GM12873 (cell line): ENCODE measurements at regions not wholly inside any gene's neighbourhood (a gene's known extent, or its start where the extent isn't known, plus 50 kb on each side); places are given as distances from the start of the nearest gene placed in this dataset.

Source experiments
- TF ChIP-seq, protein P1 (sequence below): IDR thresholded peaks from 2 replicates; pipeline ENCODE4 v1.5.1; 2012; ENCODE audit warnings: low read depth, mild to moderate bottlenecking, moderate library complexity, low read length, control low read depth; ENCODE audit not compliant: insufficient read depth; ENCODE audit errors: missing control alignments

DNA sequence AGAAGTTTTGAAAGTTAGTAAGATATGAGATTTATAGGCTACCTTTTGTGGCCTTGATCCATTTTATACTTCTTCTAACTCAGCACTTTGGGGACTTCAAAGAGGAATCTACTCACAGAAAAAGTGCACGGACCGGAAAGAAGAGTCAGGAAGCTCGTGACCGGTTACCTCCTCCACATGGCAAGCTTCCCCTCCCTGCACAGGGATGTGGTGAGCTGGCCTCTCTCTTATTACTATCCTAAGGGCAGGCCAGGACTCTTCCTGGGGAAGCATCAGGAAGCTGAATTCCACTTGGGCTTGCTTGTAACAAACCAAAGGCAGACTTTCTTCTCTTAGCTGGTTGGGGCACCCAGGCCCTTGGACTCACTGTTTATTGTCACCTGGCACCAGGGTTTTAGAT is 170.8 kb upstream of the GLI3 start:
- TF ChIP-seq, protein P1, sequence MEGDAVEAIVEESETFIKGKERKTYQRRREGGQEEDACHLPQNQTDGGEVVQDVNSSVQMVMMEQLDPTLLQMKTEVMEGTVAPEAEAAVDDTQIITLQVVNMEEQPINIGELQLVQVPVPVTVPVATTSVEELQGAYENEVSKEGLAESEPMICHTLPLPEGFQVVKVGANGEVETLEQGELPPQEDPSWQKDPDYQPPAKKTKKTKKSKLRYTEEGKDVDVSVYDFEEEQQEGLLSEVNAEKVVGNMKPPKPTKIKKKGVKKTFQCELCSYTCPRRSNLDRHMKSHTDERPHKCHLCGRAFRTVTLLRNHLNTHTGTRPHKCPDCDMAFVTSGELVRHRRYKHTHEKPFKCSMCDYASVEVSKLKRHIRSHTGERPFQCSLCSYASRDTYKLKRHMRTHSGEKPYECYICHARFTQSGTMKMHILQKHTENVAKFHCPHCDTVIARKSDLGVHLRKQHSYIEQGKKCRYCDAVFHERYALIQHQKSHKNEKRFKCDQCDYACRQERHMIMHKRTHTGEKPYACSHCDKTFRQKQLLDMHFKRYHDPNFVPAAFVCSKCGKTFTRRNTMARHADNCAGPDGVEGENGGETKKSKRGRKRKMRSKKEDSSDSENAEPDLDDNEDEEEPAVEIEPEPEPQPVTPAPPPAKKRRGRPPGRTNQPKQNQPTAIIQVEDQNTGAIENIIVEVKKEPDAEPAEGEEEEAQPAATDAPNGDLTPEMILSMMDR: no peak

DNA sequence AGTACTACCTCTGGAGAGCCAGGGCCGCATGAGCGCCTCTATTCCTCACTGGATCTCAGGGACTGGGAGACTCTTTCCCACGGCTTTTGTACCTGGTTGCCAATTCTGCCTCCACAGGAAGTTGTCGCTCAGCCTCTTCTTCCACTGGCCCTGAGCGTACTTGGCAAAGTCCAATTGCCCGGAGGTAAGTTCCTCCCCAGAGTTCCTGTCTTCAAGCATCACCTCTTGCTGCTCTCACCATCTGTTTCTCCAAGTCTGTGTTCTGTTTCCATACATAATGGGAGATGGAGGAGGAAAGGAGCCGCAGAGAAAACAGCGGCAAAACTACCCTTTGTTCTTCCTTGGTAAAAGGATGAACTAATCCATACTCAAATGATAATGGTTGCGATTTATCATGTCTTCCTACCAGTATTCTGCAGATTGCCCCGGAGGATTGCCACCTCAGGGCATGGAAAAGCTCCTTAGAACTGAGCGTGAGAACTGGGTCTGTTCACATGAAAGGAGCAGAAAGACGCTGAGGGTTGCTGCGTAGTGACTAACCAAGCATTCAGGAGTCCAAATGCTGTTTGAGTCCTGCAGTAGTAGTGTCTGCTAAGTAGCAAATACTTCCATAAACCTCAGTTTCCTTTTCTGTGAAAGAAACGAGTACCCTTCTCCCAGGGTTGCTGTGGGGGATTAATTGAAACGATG is 170.2 kb upstream of the GLI3 start:
- TF ChIP-seq, protein P1: no peak

DNA sequence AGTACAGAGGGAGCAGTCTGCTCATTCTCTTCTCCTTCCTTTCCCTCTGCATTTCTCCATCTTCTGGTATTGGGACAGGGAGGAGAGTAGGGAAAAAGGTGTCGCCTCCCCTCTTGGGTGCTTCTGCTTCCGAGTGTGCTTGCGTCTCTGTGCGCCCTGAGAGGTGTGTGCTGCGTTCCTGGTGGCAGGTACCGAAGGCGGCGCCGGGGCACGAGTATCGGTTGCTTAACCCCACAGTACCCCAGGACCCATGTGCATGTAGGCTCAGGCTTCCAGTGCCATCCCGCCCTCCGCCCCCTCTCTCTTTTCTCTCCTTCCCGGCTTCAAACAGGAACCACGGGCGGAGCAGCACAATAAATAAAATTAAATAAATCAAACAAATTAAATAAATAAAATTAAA is 169.3 kb upstream of the GLI3 start:
- TF ChIP-seq, protein P1: no peak

DNA sequence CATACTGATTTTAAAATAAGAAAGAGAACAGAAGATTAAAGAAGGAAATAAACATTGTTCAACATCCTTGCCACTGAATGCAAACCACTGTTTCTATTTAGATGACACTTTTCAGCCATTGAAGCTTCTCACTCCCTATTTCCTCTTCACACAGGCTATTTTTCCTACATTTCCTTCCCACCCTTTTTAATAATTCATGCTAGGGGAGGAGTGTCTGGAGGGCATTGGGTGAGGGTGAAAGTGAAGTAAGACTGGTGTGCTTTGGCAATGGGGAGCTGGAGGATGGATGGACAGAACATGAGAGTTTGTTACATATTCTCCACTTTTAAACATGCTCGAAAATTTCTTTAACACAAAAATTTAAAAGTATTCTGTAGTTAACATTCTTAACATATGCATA is 168.8 kb upstream of the GLI3 start:
- TF ChIP-seq, protein P1: no peak

DNA sequence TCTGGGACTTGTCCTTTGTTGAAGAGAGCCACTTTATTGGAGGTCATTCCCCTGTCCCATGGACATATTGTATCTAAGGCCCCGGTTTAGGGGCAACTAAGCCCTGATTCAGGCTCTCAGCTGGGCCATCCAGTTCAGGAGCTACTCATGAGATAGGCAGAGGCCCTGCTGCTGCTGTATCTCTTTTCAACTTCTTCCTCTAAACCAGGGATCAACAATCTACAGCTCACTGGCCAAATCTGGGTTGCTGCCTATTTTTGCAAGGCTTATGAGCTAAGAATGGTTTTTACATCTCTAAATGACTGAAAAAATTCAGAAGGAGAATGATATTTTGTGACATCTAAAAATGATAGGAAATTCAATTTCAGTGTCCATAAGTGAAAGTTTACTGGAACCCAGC is 166.8 kb upstream of the GLI3 start:
- TF ChIP-seq, protein P1: no peak

DNA sequence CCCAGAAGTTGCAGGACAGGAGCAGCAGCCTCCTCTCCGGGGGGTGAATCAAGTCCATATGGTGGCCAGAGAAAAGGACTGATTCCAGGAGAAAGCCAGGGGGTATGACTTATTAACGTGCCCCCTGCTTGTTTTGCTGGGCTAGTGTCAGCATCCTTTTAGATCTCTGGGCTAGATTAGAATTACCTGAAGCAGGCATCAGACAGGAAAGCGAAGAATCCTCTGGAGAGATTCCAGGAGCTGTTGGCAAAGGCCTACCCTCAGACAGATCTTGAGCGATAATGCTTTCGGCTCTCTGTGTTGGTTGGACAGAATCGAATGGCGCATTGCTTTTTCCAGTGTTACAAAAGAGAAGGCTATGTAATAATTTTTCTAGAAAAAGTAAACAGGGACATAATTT is 164.0 kb upstream of the GLI3 start:
- TF ChIP-seq, protein P1: no peak

DNA sequence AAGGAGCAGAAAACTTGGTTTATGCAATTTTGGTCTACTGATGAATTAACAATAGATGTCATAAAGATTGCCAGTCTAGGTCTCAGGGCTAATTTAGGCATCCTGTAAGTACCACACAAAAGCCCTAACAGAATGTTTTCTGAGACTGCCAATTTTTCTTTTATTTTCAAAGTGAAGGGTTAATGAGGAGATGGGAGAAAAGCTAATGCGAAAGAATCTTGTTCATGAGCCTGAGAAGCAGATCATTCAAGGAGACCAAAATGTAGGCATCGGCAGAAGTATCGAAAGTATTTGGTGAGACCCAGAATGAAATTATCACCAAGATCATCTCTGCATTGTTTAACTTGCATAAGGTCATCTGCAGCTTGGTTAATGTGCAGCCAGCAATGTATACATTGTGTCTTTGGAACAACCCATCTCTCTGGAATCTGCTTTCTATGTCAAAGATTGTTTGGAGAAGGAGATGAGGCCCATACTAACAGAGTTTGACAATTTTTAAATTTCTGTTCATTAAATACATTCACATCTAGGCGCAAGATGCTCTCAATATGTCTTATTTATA is 163.3 kb upstream of the GLI3 start:
- TF ChIP-seq, protein P1: no peak
